T1000 (cell line): ENCODE measurements at regions not wholly inside any gene's neighbourhood (a gene's known extent, or its start where the extent isn't known, plus 50 kb on each side); places are given as distances from the start of the nearest gene placed in this dataset.
A peak's percentile ranks its signal among the peaks of the same experiment; 100 is the strongest.

ENCODE experiments used
- DNase-seq: peaks from one replicate; lab custom pipeline; 2025; ENCODE audit warnings: mixed read lengths; lab: John Stamatoyannopoulos, UW

DNA sequence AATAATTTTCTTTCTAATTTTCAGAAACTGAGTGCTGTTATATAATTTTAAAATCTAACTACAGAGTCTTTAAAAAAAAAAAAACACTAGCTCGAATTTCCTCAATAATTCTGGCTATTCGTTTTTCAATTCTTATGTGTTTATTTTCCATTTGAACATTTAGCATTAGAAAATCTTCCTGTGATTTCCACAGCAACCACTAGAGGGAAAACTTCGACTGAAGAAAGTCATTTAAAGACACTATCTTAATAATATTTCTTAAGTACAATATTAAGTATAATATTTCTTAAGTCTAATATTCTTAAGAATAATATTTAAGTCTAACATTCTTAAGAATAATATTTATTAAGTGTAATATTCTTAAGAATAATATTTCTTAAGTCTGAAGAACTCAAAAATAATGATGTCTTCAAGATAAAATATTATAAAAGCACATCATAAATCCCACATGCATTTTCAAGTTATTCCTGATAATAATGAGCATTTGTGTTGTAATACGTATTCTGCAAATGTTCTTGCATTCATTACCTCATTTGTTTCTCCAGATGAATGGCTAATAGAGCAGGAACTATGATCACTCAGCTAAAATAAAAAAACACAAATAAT lies 118.4 kb upstream of the WDR17 start:
- DNase-seq: no peak

DNA sequence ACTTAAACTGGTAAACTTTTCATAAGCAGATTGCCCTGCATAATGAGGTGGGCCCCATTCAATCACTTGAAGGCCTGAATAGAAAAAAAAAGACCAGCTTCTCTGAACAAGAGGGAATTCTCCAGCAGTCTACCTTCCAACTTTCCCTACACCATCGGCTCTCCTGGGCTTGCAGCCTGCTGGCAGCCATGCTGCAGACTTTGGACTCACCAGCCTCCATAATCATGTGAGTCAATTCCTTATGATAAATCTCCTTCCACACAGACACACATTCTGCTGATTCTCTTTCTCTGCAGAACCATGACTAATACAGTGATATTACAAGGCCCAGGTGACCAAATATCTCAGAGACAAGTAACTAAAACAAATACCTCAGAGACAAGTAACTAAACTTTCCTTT lies 113.8 kb upstream of the WDR17 start:
- no peak for DNase-seq

DNA sequence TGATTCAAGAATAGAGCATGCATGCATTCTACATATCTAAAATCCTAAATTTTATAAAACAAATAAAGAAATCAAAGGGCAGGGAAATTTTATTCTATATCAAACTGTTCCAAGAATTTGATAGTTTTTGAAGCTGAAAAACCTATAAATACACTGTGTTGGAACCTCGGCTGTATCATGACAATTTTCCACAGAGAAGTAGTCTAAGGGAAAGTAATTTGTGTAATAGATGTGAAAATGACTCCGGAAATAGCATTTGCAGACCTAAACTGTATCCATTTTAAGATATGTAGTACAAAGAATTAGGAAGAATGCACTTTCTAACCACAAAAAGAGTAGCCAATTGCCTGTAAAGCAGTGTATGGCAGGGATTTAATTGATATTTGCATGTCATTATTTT lies 112.5 kb upstream of the WDR17 start:
- DNase-seq: no peak

DNA sequence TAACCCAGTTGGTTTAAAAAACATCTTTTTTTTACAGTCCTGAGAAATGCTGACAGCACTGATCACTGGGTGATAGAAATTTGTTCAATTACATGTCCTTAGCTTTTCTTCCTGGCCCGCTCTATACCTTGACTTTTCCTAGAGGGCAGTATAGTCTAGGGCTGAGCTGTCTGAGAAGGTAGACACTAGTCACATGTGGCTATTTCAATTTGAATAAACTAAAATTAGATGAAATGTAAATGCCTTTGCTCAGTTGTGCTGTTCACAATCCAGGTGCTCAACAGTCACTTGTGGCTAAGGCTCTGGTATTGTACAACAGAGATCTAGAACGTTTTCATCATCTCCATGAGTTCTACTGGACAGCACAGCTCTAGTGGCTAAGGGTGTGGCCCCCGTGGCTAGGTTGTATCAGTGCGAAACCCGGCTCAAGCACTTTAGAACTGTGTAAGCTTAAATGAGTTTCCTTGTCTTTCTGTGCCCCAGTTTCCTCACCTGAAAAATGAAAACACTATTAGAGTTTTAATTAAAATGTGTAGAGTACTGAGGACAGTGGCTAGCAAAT lies 111.6 kb upstream of the WDR17 start:
- no peak for DNase-seq

DNA sequence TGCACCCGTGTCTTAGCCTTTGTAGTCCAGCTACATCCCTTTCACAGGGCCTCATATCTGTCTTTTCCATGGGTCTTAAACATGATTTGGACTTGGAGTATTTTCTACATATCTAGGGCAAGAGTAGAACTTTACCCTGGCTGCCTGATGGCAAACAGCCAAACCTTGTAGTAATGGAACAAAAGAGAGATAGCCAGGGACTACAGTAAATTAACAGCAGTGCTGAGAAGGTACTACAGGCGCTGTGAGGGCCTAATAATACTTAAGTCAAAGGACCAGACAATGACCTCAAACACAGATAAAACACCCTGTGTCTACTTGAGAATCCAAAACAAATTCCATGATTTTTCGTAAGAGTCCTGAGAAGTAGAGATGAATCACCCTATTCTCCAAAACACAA lies 111.0 kb upstream of the WDR17 start:
- DNase-seq: no peak

DNA sequence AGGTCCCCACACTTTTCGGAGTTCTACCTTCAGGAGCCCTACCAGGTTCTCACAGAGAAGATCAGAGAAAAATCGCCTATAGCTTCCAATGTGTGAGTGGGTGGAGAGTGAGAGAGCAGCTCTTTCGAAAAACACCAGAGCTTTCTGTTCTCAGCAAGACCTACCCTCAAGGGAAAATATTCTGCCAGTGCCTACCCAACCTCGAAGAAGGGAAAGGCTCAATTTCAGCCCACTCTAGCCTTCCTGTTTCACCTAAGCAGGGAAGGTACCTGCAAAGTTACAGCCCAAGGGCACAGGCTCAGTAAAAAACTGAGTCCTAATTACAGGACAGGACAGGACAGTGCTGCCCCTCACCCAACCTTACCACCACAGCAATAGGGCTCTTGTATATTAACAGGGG lies 104.0 kb upstream of the WDR17 start:
- DNase-seq: no peak

DNA sequence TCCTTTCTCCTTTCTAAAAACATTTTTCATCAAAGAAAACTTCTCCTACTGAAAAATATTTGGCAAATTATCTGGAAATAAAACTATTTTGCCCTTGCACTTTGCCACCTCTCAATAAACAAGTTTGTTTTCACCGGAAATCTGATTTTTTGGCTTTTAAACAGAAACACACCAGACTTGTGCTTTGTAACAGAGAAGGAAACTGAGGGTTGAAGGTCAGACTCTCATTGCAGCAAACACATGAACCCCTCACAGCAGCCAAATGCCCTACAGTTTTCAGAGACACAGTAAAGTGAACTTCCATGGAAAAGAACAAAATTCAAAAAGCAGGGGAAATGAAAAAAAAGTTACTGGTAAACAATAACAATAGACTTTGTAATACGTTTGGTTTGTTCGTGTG lies 95.6 kb upstream of the WDR17 start:
- DNase-seq: no peak

DNA sequence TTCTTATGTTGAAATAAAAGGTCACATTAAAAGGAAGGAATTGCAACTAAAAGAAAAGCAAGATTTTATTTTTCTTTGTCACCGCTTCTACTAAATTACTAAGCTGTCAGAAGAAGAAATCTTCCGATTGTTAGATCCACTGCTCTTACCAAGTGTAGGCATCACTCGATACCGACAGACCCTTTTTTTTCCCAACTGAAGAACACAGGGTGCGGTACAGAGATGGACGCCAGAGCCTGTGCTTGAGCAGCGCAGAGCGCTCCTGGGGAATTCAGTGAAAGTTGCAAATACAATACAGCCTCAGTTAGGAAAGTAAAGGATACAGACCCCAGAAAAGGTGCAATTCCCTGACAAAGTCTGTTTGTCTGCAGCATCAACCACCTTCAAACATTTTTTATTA lies 94.9 kb upstream of the WDR17 start:
- DNase-seq: no peak

DNA sequence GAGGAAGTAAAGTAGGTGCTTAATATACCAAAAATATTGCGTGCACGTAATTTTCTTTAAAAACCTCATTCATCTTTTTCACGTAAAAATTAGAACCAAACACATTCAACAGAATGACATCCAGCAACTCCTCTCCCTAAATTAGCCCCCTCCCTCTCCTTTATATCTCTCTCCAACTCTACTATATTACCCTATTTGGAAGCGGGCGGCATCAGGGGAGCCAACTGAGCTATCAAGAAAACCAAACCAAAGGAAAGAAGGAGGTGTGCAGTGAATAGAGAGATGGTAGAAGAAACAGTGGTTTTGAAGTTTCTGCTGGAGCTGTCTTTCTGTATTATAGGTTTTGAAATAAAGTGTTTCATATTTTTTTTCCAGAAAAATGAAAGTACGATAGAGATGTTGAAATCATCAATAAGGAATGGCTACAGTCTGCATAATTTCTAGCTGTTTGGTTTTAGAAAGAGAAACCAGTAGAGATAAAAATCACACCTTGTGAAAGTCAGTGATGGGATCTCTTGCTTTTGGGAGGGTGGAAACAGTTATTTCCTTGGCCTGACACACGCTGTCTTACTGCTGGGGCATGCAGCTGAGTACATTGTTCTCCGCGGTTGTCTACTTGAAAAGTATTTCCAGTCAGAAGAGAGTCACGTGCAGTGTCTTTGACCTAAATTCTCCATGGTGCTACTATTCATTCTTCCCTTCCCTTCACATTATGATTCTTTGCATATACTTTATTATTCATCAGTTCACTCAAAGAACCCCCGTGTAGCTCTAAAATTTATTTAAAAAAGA lies 94.1 kb upstream of the WDR17 start:
- no peak for DNase-seq

DNA sequence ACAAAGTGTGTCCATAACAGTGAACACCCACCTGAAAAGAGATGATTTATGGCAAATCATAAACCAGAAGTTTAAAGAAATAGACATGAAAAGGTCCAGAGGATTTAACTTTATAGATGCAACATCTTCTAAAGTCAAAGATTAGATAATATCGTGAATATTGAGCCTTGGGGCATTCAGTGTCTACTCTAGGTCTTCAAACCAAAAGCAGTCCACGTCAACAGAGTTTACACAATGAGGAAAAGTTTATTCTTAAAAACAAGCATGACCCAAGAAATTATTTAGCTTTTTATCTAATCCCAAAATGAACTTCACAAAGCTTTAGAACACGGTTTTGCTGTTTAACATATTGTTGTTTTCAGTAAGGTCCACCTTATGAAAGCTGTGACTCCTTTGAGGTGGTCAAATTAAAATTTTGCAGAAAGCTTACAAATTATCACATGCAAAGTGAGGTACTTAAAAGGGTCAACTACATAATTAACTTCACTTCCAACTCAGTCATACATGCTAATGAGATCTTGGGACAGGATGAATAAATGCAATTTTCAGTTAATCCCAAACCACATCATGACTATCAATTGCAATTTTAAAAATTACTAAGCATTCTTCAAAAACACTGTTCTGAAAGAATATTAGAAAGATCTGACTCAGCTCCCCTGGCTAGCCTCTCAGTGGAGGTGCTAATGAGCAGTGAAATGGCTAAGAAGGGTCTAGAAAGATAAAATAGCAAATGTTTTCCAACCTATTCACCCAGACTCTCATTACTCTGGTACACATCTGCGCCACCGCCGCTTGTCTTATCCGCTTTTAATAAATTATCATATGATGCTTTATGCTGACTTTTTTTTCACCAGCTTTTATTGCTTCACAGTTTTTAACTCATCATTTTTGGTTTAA lies 92.4 kb upstream of the WDR17 start:
- no peak for DNase-seq

DNA sequence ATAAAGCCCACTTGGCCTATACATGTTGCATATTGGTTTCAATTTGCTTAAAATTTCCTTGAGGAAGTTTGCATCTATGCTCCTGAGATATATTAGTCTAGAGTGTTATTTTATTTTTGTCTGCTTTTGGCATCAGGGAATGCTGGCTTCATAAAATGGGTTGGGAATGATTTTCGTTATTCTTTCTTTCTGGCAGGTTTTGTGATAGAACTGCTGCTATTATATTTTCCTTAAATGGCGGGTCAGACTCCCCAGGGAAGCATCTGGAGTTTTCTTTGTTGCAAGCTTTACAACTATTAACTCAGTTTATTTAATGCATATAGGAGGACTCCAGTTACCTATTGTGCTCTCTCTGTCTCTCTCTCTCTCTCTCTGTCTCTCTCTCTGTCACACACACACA lies 82.0 kb upstream of the WDR17 start:
- no peak for DNase-seq

DNA sequence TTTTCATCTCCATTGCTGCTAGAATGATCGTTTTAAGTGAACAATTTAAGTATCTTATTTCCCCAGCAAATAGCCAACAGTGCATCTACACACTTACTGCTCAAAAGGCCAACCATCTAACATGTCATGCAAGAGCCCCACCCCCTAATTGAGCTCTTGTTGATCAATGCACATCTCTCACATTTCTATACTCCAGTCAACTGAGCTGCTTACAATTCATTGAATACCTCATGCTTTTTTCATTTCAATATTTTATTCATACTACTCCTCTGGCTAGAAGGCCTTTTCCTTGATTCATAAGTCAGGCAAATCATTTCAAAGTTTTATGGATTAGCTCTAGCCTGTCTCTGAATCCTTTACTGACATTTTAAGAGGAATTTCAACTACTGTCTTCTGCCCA lies 79.0 kb upstream of the WDR17 start:
- no peak for DNase-seq

DNA sequence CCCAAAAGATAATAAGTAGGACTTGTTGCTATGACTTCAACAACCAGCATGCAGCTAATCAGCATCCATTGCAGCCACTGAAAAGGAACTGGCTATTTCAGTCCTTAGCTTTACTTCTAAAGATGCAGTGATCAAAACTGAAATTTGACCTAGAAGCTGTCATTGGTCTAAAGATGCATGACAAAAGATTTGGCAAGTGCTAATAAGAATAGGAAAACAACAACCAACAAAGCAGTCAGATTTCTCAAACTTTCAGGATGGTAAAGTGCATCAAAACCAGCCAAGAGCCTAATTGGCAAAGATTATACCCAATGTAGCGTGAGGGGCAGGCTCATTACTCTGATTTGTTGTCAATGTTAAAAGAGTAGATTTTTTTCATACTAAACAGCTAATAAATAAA lies 77.1 kb upstream of the WDR17 start:
- no peak for DNase-seq

DNA sequence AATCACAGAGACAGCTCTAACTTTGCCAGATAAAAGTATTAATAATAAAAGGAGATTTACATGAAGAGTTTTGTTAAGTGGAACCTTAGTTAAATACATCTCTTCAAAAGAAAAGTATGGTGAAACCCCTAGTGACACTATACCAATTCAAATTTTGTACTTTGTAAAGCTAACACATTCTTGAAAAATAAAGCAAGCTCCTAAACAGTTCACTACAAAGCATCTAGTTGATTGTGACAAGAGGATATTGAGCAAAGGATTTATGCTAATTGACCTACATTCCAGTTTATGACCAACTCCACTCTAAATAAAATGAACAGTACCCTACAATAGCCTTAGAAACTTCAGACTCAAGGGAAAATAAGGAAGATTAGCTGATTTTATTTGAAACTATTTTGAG lies 69.4 kb upstream of the WDR17 start:
- DNase-seq: no peak

DNA sequence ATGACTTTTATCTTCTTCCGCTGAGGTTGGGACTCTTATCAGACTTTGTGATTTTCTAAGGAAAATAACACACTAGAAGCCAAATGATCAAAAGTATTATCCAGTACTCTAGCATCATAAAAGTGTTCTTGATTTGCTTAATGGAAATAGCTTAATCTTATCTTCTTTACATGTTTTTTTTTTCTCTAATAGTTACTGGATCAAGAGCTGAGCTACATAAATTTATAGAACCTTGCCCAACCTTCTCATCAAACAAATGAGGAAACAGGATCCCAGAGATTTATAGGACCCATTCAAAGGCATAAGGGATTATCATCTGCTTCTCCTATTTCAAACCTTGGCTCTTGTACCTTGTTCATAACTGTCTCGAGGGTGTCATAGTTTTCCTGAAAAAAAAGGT lies 68.3 kb upstream of the WDR17 start:
- DNase-seq: no peak

DNA sequence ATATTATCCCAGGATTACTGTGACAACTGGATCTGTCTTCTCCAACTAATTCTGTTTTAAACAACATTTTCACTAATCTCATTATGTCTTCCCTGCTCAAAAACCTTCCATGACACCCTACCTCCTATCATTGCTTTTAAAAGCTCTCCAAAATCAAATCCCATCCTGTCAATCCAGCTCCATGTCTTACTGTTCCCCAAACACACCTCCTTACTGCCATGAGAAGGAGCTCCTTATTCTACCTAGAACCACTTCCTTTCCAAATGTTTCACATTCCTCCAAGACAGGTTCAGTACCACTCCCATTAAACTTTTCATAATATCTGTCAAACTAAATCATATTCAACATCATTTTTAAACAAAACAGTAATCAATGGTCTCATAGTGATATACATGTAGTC lies 66.9 kb upstream of the WDR17 start:
- DNase-seq: no peak

DNA sequence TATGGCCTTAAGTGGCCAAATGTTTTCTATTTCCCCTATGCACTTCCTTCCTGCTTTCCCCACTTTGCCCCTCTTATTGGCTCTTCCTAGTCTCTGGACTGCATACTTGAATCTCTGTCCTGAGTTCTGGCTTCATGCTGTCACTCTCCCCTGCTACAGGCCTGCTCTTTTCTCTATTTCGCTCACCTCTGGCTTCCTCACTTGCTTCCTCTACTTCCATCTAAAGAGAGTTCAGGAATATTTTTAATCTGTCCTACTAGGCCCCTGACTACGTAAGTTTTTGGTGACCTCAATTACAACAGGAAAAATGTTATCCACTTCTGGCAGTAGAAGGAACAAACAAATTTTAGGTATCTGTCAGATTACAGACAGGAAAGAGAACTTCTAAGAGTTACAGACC lies 65.7 kb upstream of the WDR17 start:
- no peak for DNase-seq

DNA sequence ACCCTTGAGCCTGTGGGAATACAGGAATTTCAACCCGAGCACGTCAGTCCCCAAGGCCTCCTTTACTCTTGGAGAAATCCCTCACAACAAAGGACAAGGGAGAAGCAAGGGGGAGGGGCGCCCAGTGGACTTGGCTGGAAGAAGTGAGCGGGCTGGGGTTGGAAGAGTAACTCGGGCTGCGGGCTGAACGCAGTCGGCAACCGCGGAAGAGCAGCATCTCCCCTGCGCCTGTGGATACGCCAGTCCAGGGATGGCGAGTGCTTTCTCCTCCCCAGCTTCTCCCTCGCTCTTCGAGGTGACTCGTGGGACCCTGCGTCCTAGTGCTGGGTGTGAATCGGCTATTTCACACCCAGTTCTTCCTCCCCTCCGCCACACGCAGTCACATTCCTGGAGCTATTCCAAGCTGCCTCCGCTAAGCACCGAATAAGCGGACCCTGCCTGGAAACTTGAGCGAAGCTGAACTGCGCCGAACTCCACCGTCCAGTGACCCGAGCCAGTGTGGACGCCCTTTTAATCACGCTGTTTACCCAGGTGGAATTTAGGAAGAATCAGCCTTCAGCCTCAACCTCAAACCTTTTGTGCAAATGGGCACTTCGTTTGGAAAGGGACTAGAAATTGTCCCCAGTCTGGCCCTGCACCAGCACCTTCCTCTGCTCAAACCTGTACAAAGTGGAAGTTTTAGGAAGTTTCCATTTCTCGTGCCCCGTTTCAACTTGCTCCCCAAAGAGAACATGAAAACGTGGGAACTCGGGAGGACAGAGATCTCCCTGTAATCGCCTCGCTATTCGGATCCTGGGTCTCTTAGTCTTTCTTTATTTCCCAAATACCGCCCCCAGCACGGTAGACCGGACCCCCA lies 64.3 kb upstream of the WDR17 start:
- peak; percentile 10 for DNase-seq

DNA sequence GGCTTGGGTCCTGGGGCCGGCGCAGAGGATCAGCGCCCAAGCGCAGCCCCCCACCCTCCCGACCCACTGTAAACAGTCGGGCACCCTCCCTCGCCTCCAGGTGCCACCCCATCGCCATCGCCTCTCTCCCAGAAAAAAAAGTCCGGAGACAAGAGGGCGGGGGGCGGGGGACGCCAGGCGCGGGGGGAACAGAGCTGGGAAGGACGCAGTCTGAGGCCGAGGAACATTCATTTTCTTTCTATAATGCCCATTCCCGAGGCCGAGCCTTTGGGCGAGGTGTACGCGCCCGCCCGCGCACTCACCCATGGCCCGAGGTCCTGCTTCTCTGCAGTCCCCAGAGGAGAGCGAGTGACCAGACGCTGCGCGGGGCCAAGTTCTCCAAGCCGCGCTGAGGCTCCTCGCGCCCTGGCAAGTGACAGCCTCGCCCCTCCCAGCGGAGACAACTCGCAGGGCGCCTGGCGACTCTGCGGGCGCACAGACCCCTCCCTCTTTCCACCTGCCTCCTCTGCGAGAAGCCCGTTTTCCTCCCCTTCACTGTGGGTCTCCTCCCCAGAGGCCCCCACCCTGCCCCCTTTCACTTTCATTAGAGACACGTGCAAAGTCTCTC lies 63.5 kb upstream of the WDR17 start:
- no peak for DNase-seq

DNA sequence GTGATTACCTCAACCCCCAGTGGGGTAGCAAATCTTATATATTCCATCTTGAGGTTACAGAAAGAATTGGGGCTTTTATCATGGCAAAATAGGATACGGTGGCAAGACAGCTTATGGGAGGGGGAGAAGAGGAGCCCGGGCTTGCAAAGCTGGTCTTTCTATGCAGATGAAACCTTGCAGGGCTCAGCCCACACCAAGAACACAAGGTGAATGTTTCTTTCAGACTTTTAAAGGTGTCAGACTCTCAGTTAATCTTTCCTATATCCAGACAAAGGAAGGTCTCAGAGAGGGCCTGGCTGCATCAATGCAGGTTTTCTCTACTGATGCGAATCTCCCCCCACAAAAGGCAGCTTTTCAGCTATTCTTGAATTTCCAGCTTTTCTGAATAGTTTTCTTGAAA lies 59.9 kb upstream of the WDR17 start:
- no peak for DNase-seq

DNA sequence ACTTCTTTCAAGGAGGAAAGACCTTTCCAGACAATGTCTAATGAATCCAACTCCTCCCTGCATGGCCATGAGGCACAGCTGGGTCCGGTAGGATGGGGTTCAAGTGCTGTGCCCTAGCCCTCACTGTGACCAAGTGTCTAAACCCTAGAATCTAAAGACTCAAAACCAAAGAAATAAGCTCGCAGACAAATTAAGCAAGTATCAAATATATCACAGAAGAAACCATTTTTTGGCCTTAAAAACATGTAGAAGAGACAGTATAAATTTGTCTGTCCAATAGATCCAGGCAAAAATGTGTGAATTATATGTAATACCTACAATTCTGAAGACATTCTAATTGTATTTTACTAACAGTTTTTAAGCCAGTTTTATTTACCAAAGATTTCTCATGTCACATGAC lies 56.4 kb upstream of the WDR17 start:
- DNase-seq: no peak
